H9 (cell line): ENCODE measurements at regions not wholly inside any gene's neighbourhood (a gene's known extent, or its start where the extent isn't known, plus 50 kb on each side); places are given as distances from the start of the nearest gene placed in this dataset.

Experiments used
- DNase-seq: peaks from one replicate; pipeline ENCODE4 v3.0.0-alpha.2; 2017
- H2AFZ ChIP-seq: one replicate; pipeline ENCODE4 v1.6.1; 2013; ENCODE audit warnings: mild to moderate bottlenecking, low read length, control low read depth, moderate library complexity
- H2AK5ac ChIP-seq: 2 replicates; pipeline ENCODE4 v1.6.1; 2013; ENCODE audit warnings: low read length, control low read depth, mixed read lengths; ENCODE audit not compliant: insufficient read length
- H2BK120ac ChIP-seq: one replicate; pipeline ENCODE4 v1.6.1; 2013; ENCODE audit warnings: low read depth, mild to moderate bottlenecking, low read length, control low read depth, inconsistent platforms; ENCODE audit not compliant: poor library complexity, severe bottlenecking
- H2BK12ac ChIP-seq: 2 replicates; pipeline ENCODE4 v1.6.1; 2013; ENCODE audit warnings: low read length, control low read depth, mixed read lengths, low read depth; ENCODE audit not compliant: insufficient read length
- H2BK15ac ChIP-seq: 2 replicates; pipeline ENCODE4 v1.6.1; 2013; ENCODE audit warnings: low read depth, low read length, control low read depth
- H2BK20ac ChIP-seq: one replicate; pipeline ENCODE4 v1.6.1; 2013; ENCODE audit warnings: low read depth, mild to moderate bottlenecking, low read length, control low read depth, inconsistent platforms; ENCODE audit not compliant: poor library complexity, severe bottlenecking
- H2BK5ac ChIP-seq: 2 replicates; pipeline ENCODE4 v1.6.1; 2013; ENCODE audit warnings: low read length, control low read depth, mixed read lengths; ENCODE audit not compliant: insufficient read length
- H3K14ac ChIP-seq: 2 replicates; pipeline ENCODE4 v1.6.1; 2013; ENCODE audit warnings: low read length, control low read depth; ENCODE audit not compliant: insufficient read depth
- H3K18ac ChIP-seq: 2 replicates; pipeline ENCODE4 v1.6.1; 2013; ENCODE audit warnings: low read depth, mild to moderate bottlenecking, mixed read lengths, low read length, control low read depth; ENCODE audit not compliant: insufficient read length
- H3K23ac ChIP-seq: 2 replicates; pipeline ENCODE4 v1.6.1; 2013; ENCODE audit warnings: low read length, control low read depth, mixed read lengths, low read depth; ENCODE audit not compliant: insufficient read length
- H3K23me2 ChIP-seq: 2 replicates; pipeline ENCODE4 v1.6.1; 2013; ENCODE audit warnings: low read depth, mild to moderate bottlenecking, mixed read lengths, low read length, control low read depth; ENCODE audit not compliant: insufficient read length, poor library complexity, severe bottlenecking
- H3K27ac ChIP-seq: 2 replicates; pipeline ENCODE4 v1.5.1; 2013; ENCODE audit warnings: low read length, control low read depth, mixed read lengths, low read depth; ENCODE audit not compliant: insufficient read length
- H3K27me3 ChIP-seq: 2 replicates; pipeline ENCODE4 v1.6.1; 2013; ENCODE audit warnings: low read length, control low read depth, inconsistent platforms; ENCODE audit not compliant: insufficient read depth
- H3K4ac ChIP-seq: 2 replicates; pipeline ENCODE4 v1.6.1; 2013; ENCODE audit warnings: low read depth, mild to moderate bottlenecking, control low read depth, inconsistent platforms, low read length, moderate library complexity
- H3K4me1 ChIP-seq: 2 replicates; pipeline ENCODE4 v1.6.1; 2013; ENCODE audit warnings: low read length, control low read depth, inconsistent platforms; ENCODE audit not compliant: insufficient read depth
- H3K4me2 ChIP-seq: 2 replicates; pipeline ENCODE4 v1.6.1; 2013; ENCODE audit warnings: low read length, control low read depth, mixed read lengths; ENCODE audit not compliant: insufficient read length, insufficient read depth
- H3K56ac ChIP-seq: 2 replicates; pipeline ENCODE4 v1.6.1; 2013; ENCODE audit warnings: low read depth, mild to moderate bottlenecking, mixed read lengths, low read length, control low read depth; ENCODE audit not compliant: insufficient read length
- H3K79me1 ChIP-seq: 2 replicates; pipeline ENCODE4 v1.6.1; 2013; ENCODE audit warnings: low read depth, mild to moderate bottlenecking, moderate library complexity, low read length, control low read depth, inconsistent platforms; ENCODE audit not compliant: insufficient read depth, poor library complexity, severe bottlenecking
- H3K79me2 ChIP-seq: 2 replicates; pipeline ENCODE4 v1.6.1; 2013; ENCODE audit warnings: low read length, control low read depth, inconsistent platforms; ENCODE audit not compliant: insufficient read depth
- H3K9ac ChIP-seq: 2 replicates; pipeline ENCODE4 v1.6.1; 2013; ENCODE audit warnings: low read length, control low read depth, mixed read lengths; ENCODE audit not compliant: insufficient read length; ENCODE audit errors: extremely low read depth
- H3K9me3 ChIP-seq: one replicate; pipeline ENCODE4 v1.6.1; 2013; ENCODE audit warnings: low read depth, low read length, inconsistent platforms; ENCODE audit not compliant: control insufficient read depth
- H3T11ph ChIP-seq: one replicate; pipeline ENCODE4 v1.6.1; 2013; ENCODE audit warnings: mild to moderate bottlenecking, low read length, control low read depth, inconsistent platforms
- H4K20me1 ChIP-seq: one replicate; pipeline ENCODE4 v1.6.1; 2013; ENCODE audit not compliant: control insufficient read depth, insufficient read length, insufficient read depth
- H4K5ac ChIP-seq: 2 replicates; pipeline ENCODE4 v1.6.1; 2013; ENCODE audit warnings: low read depth, mild to moderate bottlenecking, mixed read lengths, low read length, control low read depth; ENCODE audit not compliant: insufficient read length
- H4K8ac ChIP-seq: replicated peaks from 2 replicates; pipeline ENCODE4 v1.6.1; 2013; ENCODE audit warnings: low read length, control low read depth, mixed read lengths, low read depth; ENCODE audit not compliant: insufficient read length
- H4K91ac ChIP-seq: 2 replicates; pipeline ENCODE4 v1.6.1; 2013; ENCODE audit warnings: low read depth, mild to moderate bottlenecking, moderate library complexity, mixed read lengths, low read length, control low read depth; ENCODE audit not compliant: insufficient read length
- H3K27ac Mint-ChIP-seq, 3 experiments: 2 replicates in 2 of 3; 3 replicates in 1 of 3; pipeline ENCODE4 v1.8.0; 2020 to 2021; ENCODE audit warnings: mixed read lengths in 3 of 3, mild to moderate bottlenecking in 1 of 3, moderate library complexity in 1 of 3
- H3K27me3 Mint-ChIP-seq: 2 replicates; pipeline ENCODE4 v1.8.0; 2021; ENCODE audit warnings: low read depth, mild to moderate bottlenecking, moderate library complexity, mixed read lengths
- H3K36me3 Mint-ChIP-seq, 3 experiments: 2 replicates in 2 of 3; 3 replicates in 1 of 3; pipeline ENCODE4 v1.8.0; 2020 to 2021; ENCODE audit warnings: low read depth in 3 of 3, mixed read lengths in 3 of 3; ENCODE audit not compliant: insufficient read depth in 1 of 3
- H3K4me1 Mint-ChIP-seq, 2 experiments: 2 replicates each; pipeline ENCODE4 v1.8.0; 2020; ENCODE audit warnings: mixed read lengths in 2 of 2
- H3K4me3 Mint-ChIP-seq, 2 experiments: 2 replicates in 1 of 2; 3 replicates in 1 of 2; pipeline ENCODE4 v1.8.0; 2020 to 2021; ENCODE audit warnings: mild to moderate bottlenecking in 2 of 2, mixed read lengths in 2 of 2, moderate library complexity in 1 of 2
- H3K9me3 Mint-ChIP-seq, 2 experiments: 2 replicates in 1 of 2; 3 replicates in 1 of 2; pipeline ENCODE4 v1.8.0; 2020; ENCODE audit warnings: mild to moderate bottlenecking in 2 of 2, mixed read lengths in 2 of 2, moderate library complexity in 1 of 2
- CTCF ChIP-seq: fragments of 200-600 bp; sonication (generic); conservative IDR thresholded peaks from 3 replicates; pipeline ENCODE4 v1.8.0; 2021; ENCODE audit warnings: antibody characterized with exemption, mild to moderate bottlenecking
- whole genome bisulfite sequencing: extraction: QIAGEN DNeasy Blood & Tissue Kit; methylation state at CpG from one replicate; pipeline ENCODE4 v1.1.7; 2013; ENCODE audit warnings: missing lambda C conversion rate, low lambda C conversion rate, mixed read lengths; ENCODE audit not compliant: insufficient read length; ENCODE audit errors: extremely low coverage; 5-methylcytosine and 5-hydroxymethylcytosine counted together

DNA sequence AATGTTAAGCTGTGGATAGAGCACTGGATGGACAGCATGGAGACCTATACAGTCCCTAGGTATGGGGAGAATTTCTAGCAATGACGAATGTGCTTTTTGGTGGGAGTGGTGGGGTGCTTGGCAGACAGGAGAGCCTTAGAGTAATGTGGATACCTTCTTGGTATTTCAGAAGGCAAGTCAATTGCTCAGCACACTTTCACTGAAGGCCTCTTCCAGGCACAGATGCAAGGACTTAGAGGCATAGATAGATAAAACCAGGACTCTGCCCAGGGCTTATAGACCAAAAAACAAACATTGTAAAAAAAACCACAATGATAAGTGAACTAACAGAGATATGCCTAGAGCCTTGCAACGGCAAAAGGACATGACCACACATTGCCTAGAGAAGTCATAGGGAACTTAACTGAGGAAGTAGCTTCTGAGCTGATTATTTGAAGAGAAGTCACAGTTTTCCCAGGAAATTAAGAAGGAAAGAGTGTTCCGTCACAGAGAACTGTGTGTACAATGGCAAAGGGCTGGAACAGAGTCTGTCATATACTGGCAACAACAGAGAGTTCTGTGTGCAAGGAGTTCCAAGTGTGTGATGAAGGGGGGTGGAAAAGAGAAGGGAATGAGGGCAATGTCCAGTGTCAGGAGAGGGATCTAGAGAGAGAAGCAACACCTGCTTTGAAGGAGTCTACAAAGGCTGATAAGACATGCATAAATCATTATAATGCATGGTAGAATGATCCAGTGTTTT lies 65.9 kb upstream of the PICALM start:
- H3K4me1 Mint-ChIP-seq = no peaks in the 10 kb centered on the region
- H2BK12ac ChIP-seq = no peak overlapping the region
- H3K4me2 ChIP-seq = no peak overlapping the region
- no peaks in the 10 kb centered on the region for H3K23me2 ChIP-seq
- no peak overlapping the region for H2AK5ac ChIP-seq
- H3K27ac ChIP-seq = no peak overlapping the region
- no peaks in the 10 kb centered on the region for H3K4me1 ChIP-seq
- no peak overlapping the region for H2BK120ac ChIP-seq
- no peak overlapping the region for H2BK20ac ChIP-seq
- H3K4me3 Mint-ChIP-seq = no peak overlapping the region
- H3K9me3 Mint-ChIP-seq = no peaks in the 10 kb centered on the region
- H4K20me1 ChIP-seq = no peaks in the 10 kb centered on the region
- no peaks in the 10 kb centered on the region for H3K36me3 Mint-ChIP-seq
- no peak overlapping the region for H2BK5ac ChIP-seq
- no CpG with 5 or more reads among the region's 3 CpGs for WGBS
- DNase-seq = no peak
- H4K8ac ChIP-seq = no peak overlapping the region
- no peaks in the 10 kb centered on the region for H3K27me3 Mint-ChIP-seq
- H3K14ac ChIP-seq = no peak overlapping the region
- no peak overlapping the region for H3K23ac ChIP-seq
- no peaks in the 10 kb centered on the region for H3K27me3 ChIP-seq
- no peaks in the 10 kb centered on the region for H3K79me2 ChIP-seq
- H3K9me3 ChIP-seq = no peaks in the 10 kb centered on the region
- TF ChIP-seq CTCF = no peak
- H4K91ac ChIP-seq = no peak overlapping the region
- H3T11ph ChIP-seq = no peak overlapping the region
- no peak overlapping the region for H2BK15ac ChIP-seq
- no peak overlapping the region for H2AFZ ChIP-seq
- H3K4ac ChIP-seq = no peak overlapping the region
- no peak overlapping the region for H3K27ac Mint-ChIP-seq
- H4K5ac ChIP-seq = no peak overlapping the region
- H3K79me1 ChIP-seq = no peaks in the 10 kb centered on the region
- no peak overlapping the region for H3K9ac ChIP-seq
- H3K56ac ChIP-seq = no peak overlapping the region
- no peak overlapping the region for H3K18ac ChIP-seq
